Kidney (tissue), 13 donors: ENCODE measurements at regions not wholly inside any gene's neighbourhood (a gene's known extent, or its start where the extent isn't known, plus 50 kb on each side); places are given as distances from the start of the nearest gene placed in this dataset.
A peak's percentile ranks its signal among the peaks of the same experiment; 100 is the strongest.

ENCODE experiments used
- DNase-seq, 5 donors: peaks; one replicate each; pipeline ENCODE4 v3.0.0-alpha.2; 2013 to 2020
- FAIRE-seq: peaks from 2 replicates; lab custom pipeline; 2012; peaks lifted over from hg19 to GRCh38; lab: Jason Lieb, UNC
- H3K27ac ChIP-seq, 2 donors: one replicate each; pipeline ENCODE4 v1.7.0; 2013; ENCODE audit warnings: low read depth in 2 of 2, low read length in 2 of 2, inconsistent platforms in 1 of 2
- H3K27me3 ChIP-seq: one replicate; pipeline ENCODE4 v1.7.1; 2013; ENCODE audit warnings: low read length, inconsistent platforms; ENCODE audit not compliant: control insufficient read depth, insufficient read depth
- H3K36me3 ChIP-seq, 3 donors: one replicate each; pipeline versions ENCODE4 v1.7.0 to v1.7.1; 2013; ENCODE audit warnings: low read length in 3 of 3, control low read depth in 1 of 3, inconsistent platforms in 1 of 3; ENCODE audit not compliant: insufficient read depth in 3 of 3, control insufficient read depth in 2 of 3
- H3K4me1 ChIP-seq, 3 donors: one replicate each; pipeline versions ENCODE4 v1.7.0 to v1.7.1; 2013; ENCODE audit warnings: low read length in 3 of 3, inconsistent platforms in 1 of 3, low read depth in 1 of 3; ENCODE audit not compliant: control insufficient read depth in 2 of 3, insufficient read depth in 2 of 3
- H3K4me3 ChIP-seq, 3 donors: one replicate each; pipeline versions ENCODE4 v1.7.0 to v1.8.1; 2013; ENCODE audit warnings: low read length in 3 of 3, control low read depth in 1 of 3, inconsistent platforms in 1 of 3
- H3K9ac ChIP-seq, 3 donors: one replicate each; pipeline versions ENCODE4 v1.7.0 to v1.7.1; 2013; ENCODE audit warnings: low read length in 3 of 3, control low read depth in 1 of 3, inconsistent platforms in 1 of 3
- H3K9me3 ChIP-seq, 3 donors: one replicate each; pipeline versions ENCODE4 v1.7.0 to v1.7.1; 2013; ENCODE audit warnings: low read length in 3 of 3, control low read depth in 1 of 3, inconsistent platforms in 1 of 3; ENCODE audit not compliant: control insufficient read depth in 2 of 3, insufficient read depth in 1 of 3
- intact Hi-C: fragments of 100-400 bp; cut with DNase I; formaldehyde crosslinking; loops from one replicate; pipeline ENCODE4 v1.11.1; 2022
- TF ChIP-seq, protein P1 (sequence below): IDR thresholded peaks from 3 replicates; pipeline ENCODE4 v1.5.1; 2012; ENCODE audit warnings: mild to moderate bottlenecking, moderate library complexity, borderline replicate concordance; ENCODE audit not compliant: insufficient read depth; ENCODE audit errors: extremely low read depth
- donor health status: control.
- donor health status: control.
- donor health status: control.
- donor health status: control.
- donor health status: control.
- donor health status: DM: yes; HTN: yes; CAD: no.
- donor health status: Normal renal cell carcinoma (clear cell type).

DNA sequence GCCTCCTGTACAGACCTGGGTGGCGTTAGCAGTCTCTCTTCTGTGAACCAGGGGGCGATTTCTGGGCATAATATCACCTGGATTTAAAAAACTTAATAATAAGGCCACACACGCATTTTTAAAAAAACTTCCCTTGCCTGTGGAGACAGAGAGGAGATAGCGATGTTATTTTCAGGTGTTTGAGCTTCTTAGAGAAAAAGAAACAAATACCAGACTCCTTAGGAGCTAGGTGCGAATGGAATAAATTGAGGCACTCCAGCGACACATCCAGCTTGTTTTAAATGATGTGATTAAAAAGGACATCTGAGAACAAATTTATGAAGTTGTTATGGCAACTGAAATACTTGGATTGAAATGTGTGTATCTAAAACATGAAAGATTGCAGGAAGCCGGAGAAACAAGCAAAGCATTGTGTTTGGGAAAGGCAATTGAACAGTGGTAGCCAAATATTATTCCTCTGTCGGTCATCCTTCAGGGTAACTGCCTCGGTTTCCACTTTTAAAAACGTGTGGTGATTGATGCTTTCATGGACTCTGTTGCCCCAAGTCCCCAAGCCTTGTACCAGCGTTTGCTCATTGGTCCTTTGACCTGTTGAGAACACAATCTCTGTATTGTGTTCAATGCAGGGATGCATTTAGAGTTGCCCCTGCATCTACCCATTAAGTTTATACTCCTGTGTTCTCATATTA lies 158.7 kb downstream of the TM9SF2 start:
- Histone ChIP-seq H3K9ac (no peak overlapping the region), H3K27me3 (peaks cover 18% of the 10 kb centered on the region), H3K36me3 (no peaks in the 10 kb centered on the region), H3K4me1 (peaks cover 0 to 2% (median 0%) of the 10 kb centered on the region in 3 donors), H3K27ac (no peak overlapping the region), H3K9me3 (no peaks in the 10 kb centered on the region), H3K4me3 (no peak overlapping the region)
- DNase-seq (peak in 1 of 5 donors; percentile 13), FAIRE-seq (no peak)
- intact Hi-C loops, result loop anchor here (10.0 kb wide), 1 partner anchor 865 kb away; no protein-coding TSS in a partner anchor
- TF ChIP-seq, protein P1, sequence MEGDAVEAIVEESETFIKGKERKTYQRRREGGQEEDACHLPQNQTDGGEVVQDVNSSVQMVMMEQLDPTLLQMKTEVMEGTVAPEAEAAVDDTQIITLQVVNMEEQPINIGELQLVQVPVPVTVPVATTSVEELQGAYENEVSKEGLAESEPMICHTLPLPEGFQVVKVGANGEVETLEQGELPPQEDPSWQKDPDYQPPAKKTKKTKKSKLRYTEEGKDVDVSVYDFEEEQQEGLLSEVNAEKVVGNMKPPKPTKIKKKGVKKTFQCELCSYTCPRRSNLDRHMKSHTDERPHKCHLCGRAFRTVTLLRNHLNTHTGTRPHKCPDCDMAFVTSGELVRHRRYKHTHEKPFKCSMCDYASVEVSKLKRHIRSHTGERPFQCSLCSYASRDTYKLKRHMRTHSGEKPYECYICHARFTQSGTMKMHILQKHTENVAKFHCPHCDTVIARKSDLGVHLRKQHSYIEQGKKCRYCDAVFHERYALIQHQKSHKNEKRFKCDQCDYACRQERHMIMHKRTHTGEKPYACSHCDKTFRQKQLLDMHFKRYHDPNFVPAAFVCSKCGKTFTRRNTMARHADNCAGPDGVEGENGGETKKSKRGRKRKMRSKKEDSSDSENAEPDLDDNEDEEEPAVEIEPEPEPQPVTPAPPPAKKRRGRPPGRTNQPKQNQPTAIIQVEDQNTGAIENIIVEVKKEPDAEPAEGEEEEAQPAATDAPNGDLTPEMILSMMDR, result no peak

DNA sequence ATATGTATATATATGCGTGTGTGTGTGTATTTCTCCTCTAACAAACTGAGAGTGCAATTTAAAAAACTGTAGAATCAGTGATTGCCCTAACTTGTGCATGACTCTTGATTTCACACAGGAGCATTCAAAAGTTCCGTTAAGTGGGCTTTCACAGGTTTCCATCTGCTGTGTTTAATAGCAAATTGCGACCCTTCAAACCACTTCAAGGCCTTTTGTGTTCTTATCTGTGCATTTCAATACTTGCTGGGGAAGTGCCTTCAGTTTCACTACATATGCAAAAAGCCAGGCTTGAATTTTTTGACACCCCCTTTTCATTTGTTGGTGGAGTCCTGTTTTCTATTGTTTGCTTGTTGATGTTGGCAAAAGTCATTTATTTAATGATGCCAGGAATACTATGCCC lies 158.0 kb downstream of the TM9SF2 start:
- Histone ChIP-seq H3K4me3 (no peak overlapping the region), H3K9ac (no peak overlapping the region), H3K4me1 (peaks cover 0 to 2% (median 0%) of the 10 kb centered on the region in 3 donors), H3K27me3 (peaks cover 16% of the 10 kb centered on the region), H3K27ac (no peak overlapping the region), H3K36me3 (no peaks in the 10 kb centered on the region), H3K9me3 (no peaks in the 10 kb centered on the region)
- no peak for FAIRE-seq
- DNase-seq, result no peak
- TF ChIP-seq, protein P1, result no peak
- intact Hi-C loops, result loop anchor here (10.0 kb wide), 1 partner anchor 866 kb away; no protein-coding TSS in a partner anchor

DNA sequence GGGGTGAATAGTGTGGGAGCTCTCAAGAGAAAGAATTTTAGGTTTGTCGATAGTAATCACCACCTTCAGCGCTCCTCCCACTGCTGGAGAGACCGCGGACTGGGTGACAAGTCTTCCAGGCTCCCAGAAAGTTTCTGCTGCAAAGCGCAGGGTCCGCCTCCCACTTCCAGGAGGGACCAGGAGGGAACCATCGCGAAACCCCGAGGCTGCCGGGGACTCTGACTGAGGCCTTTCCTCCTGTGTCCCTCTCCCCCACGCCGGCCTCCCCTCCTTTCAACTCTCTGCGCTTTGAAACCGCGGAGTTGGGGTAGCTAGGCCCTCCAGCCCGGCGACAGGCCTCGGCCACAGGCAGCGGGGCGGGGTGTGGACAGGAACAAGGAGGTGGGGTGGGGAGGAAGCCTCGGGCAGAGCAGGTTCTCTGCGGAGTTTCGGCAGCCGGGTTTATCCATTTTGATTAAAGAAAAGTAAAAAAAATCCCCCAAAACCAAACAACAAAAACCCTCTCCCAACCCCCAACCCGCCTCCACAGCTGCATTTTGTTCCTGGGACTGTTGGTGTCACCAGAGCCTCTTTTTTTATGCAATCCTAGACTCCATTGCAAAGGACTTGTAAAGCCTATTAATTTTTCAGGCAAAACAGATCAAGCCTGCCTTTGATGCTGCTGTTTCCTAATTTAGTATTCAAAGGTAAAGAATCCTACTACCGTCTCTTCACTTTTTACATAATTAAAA lies 157.2 kb downstream of the TM9SF2 start:
- H3K27me3 ChIP-seq, result peaks cover 13% of the 10 kb centered on the region
- FAIRE-seq, result no peak
- intact Hi-C loops, result loop anchor here (10.0 kb wide), 1 partner anchor 866 kb away; no protein-coding TSS in a partner anchor

More for the DNA sequence above, 157.2 kb downstream of the TM9SF2 start:
- Histone ChIP-seq H3K36me3 (no peaks in the 10 kb centered on the region), H3K27ac (peak overlapping the region; percentile 4 to 5), H3K9ac (peak overlapping the region in 2 of 3 donors; percentile 9 to 63), H3K4me1 (peaks cover 0 to 4% (median 2%) of the 10 kb centered on the region in 3 donors), H3K4me3 (peak overlapping the region; percentile 42 to 64 (median 43)), H3K9me3 (no peaks in the 10 kb centered on the region)
- peak; percentile 76 to 92 (median 85) for DNase-seq
- TF ChIP-seq, protein P1, result peak; percentile 17
